Peyer's patch (tissue), 4 donors: ENCODE measurements at regions not wholly inside any gene's neighbourhood (a gene's known extent, or its start where the extent isn't known, plus 50 kb on each side); places are given as distances from the start of the nearest gene placed in this dataset.

Experiments
- POLR2A ChIP-seq, 2 donors: fragments of 450-650 bp; IDR thresholded peaks; one replicate each; pipeline ENCODE4 v1.5.1; 2017; ENCODE audit warnings: antibody characterized with exemption in 2 of 2, mild to moderate bottlenecking in 2 of 2, moderate library complexity in 2 of 2
- TF ChIP-seq, protein P1 (sequence below), 6 experiments: fragments of 450-650 bp in 4 of 6; fragments of 200-600 bp in 2 of 6; sonication (generic) in 1 of 6; IDR thresholded peaks; one replicate each; pipeline ENCODE4 v1.5.1; 2017 to 2019; ENCODE audit warnings: antibody characterized with exemption in 6 of 6, mild to moderate bottlenecking in 3 of 6, moderate library complexity in 1 of 6

DNA sequence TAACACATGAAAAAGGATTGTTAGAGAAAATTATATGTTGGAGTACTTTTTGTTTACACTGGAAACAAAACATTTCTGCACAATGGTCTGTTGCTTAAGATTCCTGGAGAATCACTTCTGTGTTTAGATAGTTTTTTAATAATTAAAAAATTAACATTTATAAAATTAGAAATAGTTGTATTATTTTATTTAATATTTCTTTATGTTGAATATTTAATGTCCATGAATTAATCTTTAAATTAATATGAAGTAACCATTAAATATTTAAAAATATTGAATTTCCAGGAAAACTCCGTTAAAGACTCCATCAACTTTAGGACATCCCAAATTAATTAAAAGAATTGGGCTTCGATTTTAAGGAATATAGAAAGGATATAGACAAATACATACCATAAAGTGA is 797.1 kb upstream of the GALNTL6 start:
- TF ChIP-seq, protein P1, sequence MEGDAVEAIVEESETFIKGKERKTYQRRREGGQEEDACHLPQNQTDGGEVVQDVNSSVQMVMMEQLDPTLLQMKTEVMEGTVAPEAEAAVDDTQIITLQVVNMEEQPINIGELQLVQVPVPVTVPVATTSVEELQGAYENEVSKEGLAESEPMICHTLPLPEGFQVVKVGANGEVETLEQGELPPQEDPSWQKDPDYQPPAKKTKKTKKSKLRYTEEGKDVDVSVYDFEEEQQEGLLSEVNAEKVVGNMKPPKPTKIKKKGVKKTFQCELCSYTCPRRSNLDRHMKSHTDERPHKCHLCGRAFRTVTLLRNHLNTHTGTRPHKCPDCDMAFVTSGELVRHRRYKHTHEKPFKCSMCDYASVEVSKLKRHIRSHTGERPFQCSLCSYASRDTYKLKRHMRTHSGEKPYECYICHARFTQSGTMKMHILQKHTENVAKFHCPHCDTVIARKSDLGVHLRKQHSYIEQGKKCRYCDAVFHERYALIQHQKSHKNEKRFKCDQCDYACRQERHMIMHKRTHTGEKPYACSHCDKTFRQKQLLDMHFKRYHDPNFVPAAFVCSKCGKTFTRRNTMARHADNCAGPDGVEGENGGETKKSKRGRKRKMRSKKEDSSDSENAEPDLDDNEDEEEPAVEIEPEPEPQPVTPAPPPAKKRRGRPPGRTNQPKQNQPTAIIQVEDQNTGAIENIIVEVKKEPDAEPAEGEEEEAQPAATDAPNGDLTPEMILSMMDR (IDR thresholded peaks at IDR 0.05): no peak
- TF ChIP-seq POLR2A (IDR thresholded peaks at IDR 0.05): no peak
